ENCODE measurements at regions not wholly inside any gene's neighbourhood (a gene's known extent, or its start where the extent isn't known, plus 50 kb on each side); places are given as distances from the start of the nearest gene placed in this dataset.

GRCh38 chr4:41472081-41472480 is 65.9 kb upstream of the LIMCH1 start:
- H3K4me1 ChIP-seq (ENCODE audit: insufficient read depth), result no peaks in the 10 kb centered on the region
- no peak overlapping the region for H3K4me3 ChIP-seq
- no peak overlapping the region for H3K27ac ChIP-seq
- H2AFZ ChIP-seq, result no peak overlapping the region
- no peaks in the 10 kb centered on the region for H3K27me3 ChIP-seq
- no peaks in the 10 kb centered on the region for H4K20me1 ChIP-seq (ENCODE audit: insufficient read depth, poor library complexity, severe bottlenecking)
- TF ChIP-seq, protein P1, sequence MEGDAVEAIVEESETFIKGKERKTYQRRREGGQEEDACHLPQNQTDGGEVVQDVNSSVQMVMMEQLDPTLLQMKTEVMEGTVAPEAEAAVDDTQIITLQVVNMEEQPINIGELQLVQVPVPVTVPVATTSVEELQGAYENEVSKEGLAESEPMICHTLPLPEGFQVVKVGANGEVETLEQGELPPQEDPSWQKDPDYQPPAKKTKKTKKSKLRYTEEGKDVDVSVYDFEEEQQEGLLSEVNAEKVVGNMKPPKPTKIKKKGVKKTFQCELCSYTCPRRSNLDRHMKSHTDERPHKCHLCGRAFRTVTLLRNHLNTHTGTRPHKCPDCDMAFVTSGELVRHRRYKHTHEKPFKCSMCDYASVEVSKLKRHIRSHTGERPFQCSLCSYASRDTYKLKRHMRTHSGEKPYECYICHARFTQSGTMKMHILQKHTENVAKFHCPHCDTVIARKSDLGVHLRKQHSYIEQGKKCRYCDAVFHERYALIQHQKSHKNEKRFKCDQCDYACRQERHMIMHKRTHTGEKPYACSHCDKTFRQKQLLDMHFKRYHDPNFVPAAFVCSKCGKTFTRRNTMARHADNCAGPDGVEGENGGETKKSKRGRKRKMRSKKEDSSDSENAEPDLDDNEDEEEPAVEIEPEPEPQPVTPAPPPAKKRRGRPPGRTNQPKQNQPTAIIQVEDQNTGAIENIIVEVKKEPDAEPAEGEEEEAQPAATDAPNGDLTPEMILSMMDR (IDR thresholded peaks at IDR 0.05; ENCODE audit: poor library complexity), result no peak
- no peak for TF ChIP-seq EZH2phosphoT487 (IDR thresholded peaks at IDR 0.05; ENCODE audit: low read depth, severe bottlenecking, unreplicated experiment)
- TF ChIP-seq EZH2 (IDR thresholded peaks at IDR 0.05; ENCODE audit: borderline replicate concordance), result no peak
- no peak overlapping the region for H3K4me2 ChIP-seq
- 90% methylated on average over 4 of the region's 5 CpGs for WGBS (ENCODE audit: low lambda C conversion rate, missing lambda C conversion rate)
- no peaks in the 10 kb centered on the region for H3K9me2 ChIP-seq (replicated peaks; ENCODE audit: insufficient read depth)
- no peaks in the 10 kb centered on the region for H3K9me3 ChIP-seq (ENCODE audit: low read depth)
- no peaks in the 10 kb centered on the region for H3K36me3 ChIP-seq (replicated peaks; ENCODE audit: insufficient read depth, low read depth)
- DNase-seq (ENCODE audit: low spot score), result no peak
- H3K79me2 ChIP-seq, result no peaks in the 10 kb centered on the region

DNA sequence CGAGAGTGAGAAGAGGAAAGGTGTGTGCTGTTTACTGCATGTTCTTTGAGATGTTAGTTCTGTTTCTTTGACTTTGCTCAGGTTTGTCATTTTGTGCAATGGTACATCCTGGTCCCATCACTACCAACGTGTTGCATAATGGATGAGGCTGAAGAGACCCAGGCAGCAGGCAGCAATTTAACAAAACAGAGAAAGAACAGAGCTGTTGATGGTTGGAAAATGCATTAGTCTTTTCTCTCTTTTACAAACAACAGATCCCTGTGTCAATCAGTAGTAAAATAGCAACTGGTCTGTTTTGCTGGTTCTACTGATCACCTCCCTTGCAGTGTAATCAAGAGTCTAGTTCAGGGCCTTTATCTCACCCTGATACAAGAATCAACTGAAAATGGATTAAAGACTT is 64.8 kb upstream of the LIMCH1 start:
- TF ChIP-seq EZH2 (IDR thresholded peaks at IDR 0.05; ENCODE audit: borderline replicate concordance) (no peak), EZH2phosphoT487 (IDR thresholded peaks at IDR 0.05; ENCODE audit: low read depth, severe bottlenecking, unreplicated experiment) (no peak)
- TF ChIP-seq, protein P1 (IDR thresholded peaks at IDR 0.05; ENCODE audit: poor library complexity), result no peak
- H3K9me2 ChIP-seq (replicated peaks; ENCODE audit: insufficient read depth), result no peaks in the 10 kb centered on the region
- H4K20me1 ChIP-seq (ENCODE audit: insufficient read depth, poor library complexity, severe bottlenecking), result no peaks in the 10 kb centered on the region
- H3K79me2 ChIP-seq, result no peaks in the 10 kb centered on the region
- no peak overlapping the region for H3K4me3 ChIP-seq
- H3K9me3 ChIP-seq (ENCODE audit: low read depth), result no peaks in the 10 kb centered on the region
- no peak overlapping the region for H2AFZ ChIP-seq
- WGBS (ENCODE audit: low lambda C conversion rate, missing lambda C conversion rate), result 44% methylated on average over 2 of the region's 2 CpGs
- no peaks in the 10 kb centered on the region for H3K4me1 ChIP-seq (ENCODE audit: insufficient read depth)
- no peak for DNase-seq (ENCODE audit: low spot score)
- no peaks in the 10 kb centered on the region for H3K36me3 ChIP-seq (replicated peaks; ENCODE audit: insufficient read depth, low read depth)
- H3K4me2 ChIP-seq, result no peak overlapping the region
- H3K27me3 ChIP-seq, result no peaks in the 10 kb centered on the region
- no peak overlapping the region for H3K27ac ChIP-seq

- H3K4me1 ChIP-seq (ENCODE audit: insufficient read depth), result no peaks in the 10 kb centered on the region
- WGBS (ENCODE audit: low lambda C conversion rate, missing lambda C conversion rate), result 67% methylated on average over 1 of the region's 1 CpG
Measured at GRCh38 chr4:41475402-41475801, 62.6 kb upstream of the LIMCH1 start.

More at GRCh38 chr4:41475402-41475801, 62.6 kb upstream of the LIMCH1 start:
- Histone ChIP-seq H3K9me2 (replicated peaks; ENCODE audit: insufficient read depth) (no peaks in the 10 kb centered on the region), H3K4me3 (no peak overlapping the region), H3K27me3 (no peaks in the 10 kb centered on the region), H3K4me2 (no peak overlapping the region), H3K36me3 (replicated peaks; ENCODE audit: insufficient read depth, low read depth) (no peaks in the 10 kb centered on the region), H3K79me2 (no peaks in the 10 kb centered on the region), H2AFZ (no peak overlapping the region), H3K27ac (no peak overlapping the region), H3K9me3 (ENCODE audit: low read depth) (no peaks in the 10 kb centered on the region), H4K20me1 (ENCODE audit: insufficient read depth, poor library complexity, severe bottlenecking) (no peaks in the 10 kb centered on the region)
- TF ChIP-seq, protein P1 (IDR thresholded peaks at IDR 0.05; ENCODE audit: poor library complexity), result no peak
- TF ChIP-seq EZH2phosphoT487 (IDR thresholded peaks at IDR 0.05; ENCODE audit: low read depth, severe bottlenecking, unreplicated experiment) (no peak), EZH2 (IDR thresholded peaks at IDR 0.05; ENCODE audit: borderline replicate concordance) (no peak)
- DNase-seq (ENCODE audit: low spot score), result no peak
